NCI-H345 treated with DMSO at 0.1 percent for 48 hours (cell line): ENCODE measurements at regions not wholly inside any gene's neighbourhood (a gene's known extent, or its start where the extent isn't known, plus 50 kb on each side); places are given as distances from the start of the nearest gene placed in this dataset.
A peak's percentile ranks its signal among the peaks of the same experiment; 100 is the strongest.
"Not testable (repeated sequence)": the region's sequence is repeated elsewhere in the genome, so short reads cannot be mapped to it uniquely, and the experiment has no call there.

Source experiments
- DNase-seq: peaks from one replicate; lab custom pipeline; 2025; ENCODE audit not compliant: unreplicated experiment; lab: John Stamatoyannopoulos, UW

GRCh38 chr5:110221036-110221435, 505.4 kb downstream of the TMEM232 start:
- no peak for DNase-seq

- DNase-seq, result no peak
Measured at GRCh38 chr5:110224050-110224449, 502.4 kb downstream of the TMEM232 start.

- DNase-seq, result no peak
Measured at GRCh38 chr5:110225949-110226348, 500.5 kb downstream of the TMEM232 start.

GRCh38 chr5:110239786-110240185, 486.7 kb downstream of the TMEM232 start:
- DNase-seq, result no peak

GRCh38 chr5:110242950-110243349, 483.5 kb downstream of the TMEM232 start:
- no peak for DNase-seq

- no peak for DNase-seq
Measured at GRCh38 chr5:110248921-110249320, 477.6 kb downstream of the TMEM232 start.

GRCh38 chr5:110250355-110250754, 476.1 kb downstream of the TMEM232 start:
- no peak for DNase-seq

- DNase-seq, result no peak
Measured at GRCh38 chr5:110250755-110251154, 475.7 kb downstream of the TMEM232 start.

GRCh38 chr5:110251366-110251765, 475.1 kb downstream of the TMEM232 start:
- no peak for DNase-seq

- no peak for DNase-seq
Measured at GRCh38 chr5:110255194-110255593, 471.3 kb downstream of the TMEM232 start.

GRCh38 chr5:110256298-110256697, 470.2 kb downstream of the TMEM232 start:
- no peak for DNase-seq

GRCh38 chr5:110257971-110258370, 468.5 kb downstream of the TMEM232 start:
- DNase-seq, result no peak

- DNase-seq, result peak; percentile 12
Measured at GRCh38 chr5:110258460-110259216, 467.8 kb downstream of the TMEM232 start.

GRCh38 chr5:110262749-110263148, 463.7 kb downstream of the TMEM232 start:
- DNase-seq, result no peak

GRCh38 chr5:110264661-110265060, 461.8 kb downstream of the TMEM232 start:
- DNase-seq, result no peak

- DNase-seq, result no peak
Measured at GRCh38 chr5:110265162-110265561, 461.3 kb downstream of the TMEM232 start.

- DNase-seq, result no peak
Measured at GRCh38 chr5:110267714-110268113, 458.8 kb downstream of the TMEM232 start.

GRCh38 chr5:110268283-110268682, 458.2 kb downstream of the TMEM232 start:
- DNase-seq, result no peak

GRCh38 chr5:110268985-110269384, 457.5 kb downstream of the TMEM232 start:
- DNase-seq, result no peak

GRCh38 chr5:110269478-110270142, 456.9 kb downstream of the TMEM232 start:
- DNase-seq, result no peak

GRCh38 chr5:110275878-110276277, 450.6 kb downstream of the TMEM232 start:
- no peak for DNase-seq

GRCh38 chr5:110278449-110278848, 448.0 kb downstream of the TMEM232 start:
- DNase-seq, result not testable (repeated sequence)

- not testable (repeated sequence) for DNase-seq
Measured at GRCh38 chr5:110284121-110284520, 442.4 kb downstream of the TMEM232 start.
